ENCODE measurements at regions not wholly inside any gene's neighbourhood (a gene's known extent, or its start where the extent isn't known, plus 50 kb on each side); places are given as distances from the start of the nearest gene placed in this dataset.
"Not testable (repeated sequence)": the region's sequence is repeated elsewhere in the genome, so short reads cannot be mapped to it uniquely, and the experiment has no call there.

GRCh38 chr18:2199060-2199459, 372.2 kb downstream of the METTL4 start:
- DNase-seq: no peak

- no peak for DNase-seq
These were observed 370.2 kb downstream of the METTL4 start for GRCh38 chr18:2201036-2201600.

- DNase-seq: no peak
These were observed 366.6 kb downstream of the METTL4 start for GRCh38 chr18:2204736-2205135.

- DNase-seq: no peak
These were observed 364.0 kb downstream of the METTL4 start for GRCh38 chr18:2207294-2207693.

GRCh38 chr18:2212598-2213205, 358.6 kb downstream of the METTL4 start:
- DNase-seq: no peak

GRCh38 chr18:2213905-2214304, 357.4 kb downstream of the METTL4 start:
- no peak for DNase-seq

- DNase-seq: no peak
These were observed 353.9 kb downstream of the METTL4 start for GRCh38 chr18:2217356-2217755.

GRCh38 chr18:2218101-2218500, 353.2 kb downstream of the METTL4 start:
- no peak for DNase-seq

GRCh38 chr18:2219706-2220105, 351.6 kb downstream of the METTL4 start:
- DNase-seq: no peak

GRCh38 chr18:2222270-2223185, 348.8 kb downstream of the METTL4 start:
- no peak for DNase-seq

- no peak for DNase-seq
These were observed 347.9 kb downstream of the METTL4 start for GRCh38 chr18:2223449-2223848.

GRCh38 chr18:2223849-2224248, 347.5 kb downstream of the METTL4 start:
- no peak for DNase-seq

- no peak for DNase-seq
These were observed 335.1 kb downstream of the METTL4 start for GRCh38 chr18:2236232-2236631.

- no peak for DNase-seq
These were observed 333.6 kb downstream of the METTL4 start for GRCh38 chr18:2237706-2238105.

- DNase-seq: no peak
These were observed 331.0 kb downstream of the METTL4 start for GRCh38 chr18:2240311-2240705.

GRCh38 chr18:2244641-2245040, 326.7 kb downstream of the METTL4 start:
- DNase-seq: no peak

- not testable (repeated sequence) for DNase-seq
These were observed 324.2 kb downstream of the METTL4 start for GRCh38 chr18:2247101-2247500.

- DNase-seq: no peak
These were observed 316.3 kb downstream of the METTL4 start for GRCh38 chr18:2254977-2255376.

GRCh38 chr18:2256577-2256976, 314.7 kb downstream of the METTL4 start:
- no peak for DNase-seq

- no peak for DNase-seq
These were observed 312.4 kb downstream of the METTL4 start for GRCh38 chr18:2258954-2259353.

GRCh38 chr18:2263303-2263890, 307.9 kb downstream of the METTL4 start:
- no peak for DNase-seq

- no peak for DNase-seq
These were observed 296.7 kb downstream of the METTL4 start for GRCh38 chr18:2274613-2275012.

GRCh38 chr18:2281086-2281485, 290.2 kb downstream of the METTL4 start:
- DNase-seq: no peak
